WI38 (cell line): ENCODE measurements at regions not wholly inside any gene's neighbourhood (a gene's known extent, or its start where the extent isn't known, plus 50 kb on each side); places are given as distances from the start of the nearest gene placed in this dataset.

Experiments used
- H3K4me3 ChIP-seq: 2 replicates; pipeline ENCODE4 v1.5.1; 2011; ENCODE audit warnings: low read depth, mild to moderate bottlenecking, control low read depth, low read length
- CTCF ChIP-seq: IDR thresholded peaks from 2 replicates; pipeline ENCODE4 v1.5.1; 2012; ENCODE audit warnings: low read depth, mild to moderate bottlenecking, control low read depth, low read length

- no peak for TF ChIP-seq CTCF
- H3K4me3 ChIP-seq, result no peak overlapping the region
Observed at GRCh38 chr13:78852709-78853108, 193.8 kb upstream of the OBI1 start.

GRCh38 chr13:78845656-78846365, 186.9 kb upstream of the OBI1 start:
- TF ChIP-seq CTCF, result no peak
- H3K4me3 ChIP-seq, result no peak overlapping the region

- no peak for TF ChIP-seq CTCF
- no peak overlapping the region for H3K4me3 ChIP-seq
Observed at GRCh38 chr13:78844106-78844505, 185.2 kb upstream of the OBI1 start.

- TF ChIP-seq CTCF, result no peak
- no peak overlapping the region for H3K4me3 ChIP-seq
Observed at GRCh38 chr13:78841358-78841963, 182.5 kb upstream of the OBI1 start.

GRCh38 chr13:78836238-78836784, 177.4 kb upstream of the OBI1 start:
- TF ChIP-seq CTCF, result no peak
- H3K4me3 ChIP-seq, result no peak overlapping the region

GRCh38 chr13:78832461-78832860, 173.5 kb upstream of the OBI1 start:
- no peak overlapping the region for H3K4me3 ChIP-seq
- no peak for TF ChIP-seq CTCF

- no peak for TF ChIP-seq CTCF
Observed at GRCh38 chr13:78830508-78830907, 171.6 kb upstream of the OBI1 start.

More at GRCh38 chr13:78830508-78830907, 171.6 kb upstream of the OBI1 start:
- no peak overlapping the region for H3K4me3 ChIP-seq
